HCT116 (cell line): ENCODE measurements at regions not wholly inside any gene's neighbourhood (a gene's known extent, or its start where the extent isn't known, plus 50 kb on each side); places are given as distances from the start of the nearest gene placed in this dataset.

Experiments used
- ATAC-seq: fragments of 200-7000 bp; cut with Tn5 transposase; 2 replicates; pipeline ENCODE4 v1.9.1; 2020; ENCODE audit warnings: mild to moderate bottlenecking, moderate library complexity
- BruUV-seq: library from RNA; stranded (reverse); fragments of 400-500 nt; replicated peaks from 2 replicates; lab custom pipeline; 2021; lab: Mats Ljungman, UMichigan
- CTCF ChIA-PET: fragments of 300-600 bp; sonication (Branson Sonifier 250); formaldehyde crosslinking; loops from one replicate; lab custom pipeline; 2021; ENCODE audit warnings: antibody characterized with exemption; lab: Charles Lee
- POLR2A ChIA-PET: fragments of 300-600, 350-600 bp; sonication (Branson Sonifier 250); formaldehyde crosslinking; loops from one replicate; lab custom pipeline; 2021; ENCODE audit warnings: antibody characterized with exemption; lab: Charles Lee
- RAD21 ChIA-PET, 2 experiments: fragments of 300-600 bp; sonication (Branson Sonifier 250); formaldehyde crosslinking; loops; one replicate each; lab custom pipeline; 2023; ENCODE audit warnings: low total read pairs in 2 of 2; ENCODE audit not compliant: uncharacterized antibody in 2 of 2, unreplicated experiment in 2 of 2, low non-redundant PET in 1 of 2; lab: Charles Lee
- DNase-seq: peaks from one replicate; pipeline ENCODE4 v3.0.0-alpha.2; 2010; ENCODE audit warnings: low read depth, low spot score
- H2AFZ ChIP-seq: fragments of 200-600 bp; shearing (Covaris generic), sonication (generic); 2 replicates; pipeline ENCODE4 v1.6.1; 2017; ENCODE audit warnings: low read depth, mixed run types, mixed read lengths, antibody characterized with exemption, low read length; ENCODE audit not compliant: poor library complexity, severe bottlenecking
- H3K27ac ChIP-seq: 2 replicates; pipeline ENCODE4 v1.5.1; 2012; ENCODE audit warnings: low read depth, low read length
- H3K27me3 ChIP-seq: fragments of 200-600 bp; sonication (generic); 2 replicates; pipeline ENCODE4 v1.6.1; 2016; ENCODE audit warnings: mixed run types, low read length, mixed read lengths; ENCODE audit not compliant: insufficient read depth
- H3K36me3 ChIP-seq, 2 experiments: fragments of 200-500 bp in 1 of 2; fragments of 200-600 bp in 1 of 2; sonication (Bioruptor generic) in 1 of 2; sonication (generic) in 1 of 2; 2 replicates each; pipeline versions ENCODE4 v1.5.1 to v1.6.1; 2014 to 2016; ENCODE audit warnings: low read length in 2 of 2, inconsistent platforms in 1 of 2, mixed read lengths in 1 of 2, mixed run types in 1 of 2; ENCODE audit not compliant: insufficient read depth in 2 of 2, control insufficient read depth in 1 of 2
- H3K4me1 ChIP-seq, 2 experiments: fragments of 200-600 bp in 1 of 2; sonication (generic) in 1 of 2; 2 replicates each; pipeline versions ENCODE4 v1.5.1 to v1.6.1; 2012 to 2017; ENCODE audit warnings: low read length in 2 of 2, inconsistent platforms in 1 of 2, mild to moderate bottlenecking in 1 of 2, mixed read lengths in 1 of 2, mixed run types in 1 of 2, moderate library complexity in 1 of 2; ENCODE audit not compliant: insufficient read depth in 2 of 2, control insufficient read depth in 1 of 2
- H3K4me2 ChIP-seq: fragments of 200-600 bp; sonication (generic); 2 replicates; pipeline ENCODE4 v1.6.1; 2017; ENCODE audit warnings: mixed run types, low read length, mixed read lengths
- H3K4me3 ChIP-seq, 2 experiments: fragments of 200-600 bp in 1 of 2; sonication (generic) in 1 of 2; replicated peaks in 1 of 2; 2 replicates each; pipeline ENCODE4 v1.5.1; 2011 to 2016; ENCODE audit warnings: low read length in 2 of 2, control low read depth in 1 of 2, low read depth in 1 of 2, mild to moderate bottlenecking in 1 of 2, mixed read lengths in 1 of 2, mixed run types in 1 of 2
- H3K79me2 ChIP-seq: fragments of 200-600 bp; sonication (generic); 2 replicates; pipeline ENCODE4 v1.6.1; 2017; ENCODE audit warnings: mild to moderate bottlenecking, mixed run types, low read length, moderate library complexity, mixed read lengths; ENCODE audit not compliant: insufficient read depth
- H3K9ac ChIP-seq: fragments of 200-600 bp; sonication (generic); 2 replicates; pipeline ENCODE4 v1.6.1; 2016; ENCODE audit warnings: low read length, mixed read lengths
- H3K9me2 ChIP-seq: fragments of 200-600 bp; sonication (generic), shearing (Covaris generic); 2 replicates; pipeline ENCODE4 v1.6.1; 2017; ENCODE audit warnings: mixed run types, mild to moderate bottlenecking, moderate library complexity; ENCODE audit not compliant: insufficient read depth
- H3K9me3 ChIP-seq, 2 experiments: fragments of 200-500 bp in 1 of 2; fragments of 200-600 bp in 1 of 2; sonication (Bioruptor generic) in 1 of 2; sonication (generic) in 1 of 2; 2 replicates each; pipeline ENCODE4 v1.6.1; 2014 to 2017; ENCODE audit warnings: low read length in 2 of 2, mixed read lengths in 2 of 2, inconsistent platforms in 1 of 2, low read depth in 1 of 2, mild to moderate bottlenecking in 1 of 2, mixed run types in 1 of 2, moderate library complexity in 1 of 2; ENCODE audit not compliant: control insufficient read depth in 1 of 2, insufficient read depth in 1 of 2
- H4K20me1 ChIP-seq: fragments of 200-600 bp; sonication (generic), shearing (Covaris generic); 2 replicates; pipeline ENCODE4 v1.6.1; 2017; ENCODE audit warnings: mixed run types, mild to moderate bottlenecking, moderate library complexity; ENCODE audit not compliant: insufficient read depth
- ATF3 ChIP-seq: IDR thresholded peaks from 2 replicates; pipeline ENCODE4 v1.6.1; 2012
- CEBPB ChIP-seq: IDR thresholded peaks from 2 replicates; pipeline ENCODE4 v1.6.1; 2012; ENCODE audit warnings: low read depth
- CTCF ChIP-seq, 3 experiments: fragments of 200-600 bp in 1 of 3; sonication (generic) in 1 of 3; IDR thresholded peaks in 2 of 3; conservative IDR thresholded peaks in 1 of 3; 2 replicates each; pipeline ENCODE4 v1.5.1; 2012 to 2017; ENCODE audit warnings: low read depth in 2 of 3, low read length in 2 of 3, antibody characterized with exemption in 1 of 3, borderline replicate concordance in 1 of 3, control low read depth in 1 of 3, mild to moderate bottlenecking in 1 of 3, mixed read lengths in 1 of 3, mixed run types in 1 of 3, moderate library complexity in 1 of 3; ENCODE audit not compliant: insufficient read depth in 1 of 3
- EGR1 ChIP-seq: IDR thresholded peaks from 2 replicates; pipeline ENCODE4 v1.6.1; 2012; ENCODE audit warnings: low read depth
- ELF1 ChIP-seq: IDR thresholded peaks from 2 replicates; pipeline ENCODE4 v1.6.1; 2012; ENCODE audit warnings: low read depth, borderline replicate concordance
- EZH2 ChIP-seq: fragments of 200-600 bp; sonication (generic); IDR thresholded peaks from 2 replicates; pipeline ENCODE4 v1.6.1; 2017; ENCODE audit warnings: antibody characterized with exemption, mixed run types
- FOSL1 ChIP-seq: IDR thresholded peaks from 2 replicates; pipeline ENCODE4 v1.6.1; 2012; ENCODE audit warnings: low read depth
- JUND ChIP-seq: IDR thresholded peaks from 2 replicates; pipeline ENCODE4 v1.6.1; 2012
- MAX ChIP-seq: IDR thresholded peaks from 2 replicates; pipeline ENCODE4 v1.6.1; 2012
- POLR2A ChIP-seq: IDR thresholded peaks from 2 replicates; pipeline ENCODE4 v1.7.0; 2011; ENCODE audit warnings: borderline replicate concordance; ENCODE audit not compliant: insufficient read depth, insufficient read length; ENCODE audit errors: extremely low read depth
- RAD21 ChIP-seq: IDR thresholded peaks from 2 replicates; pipeline ENCODE4 v1.6.1; 2012; ENCODE audit warnings: low read depth, mild to moderate bottlenecking
- SIN3A ChIP-seq: IDR thresholded peaks from 2 replicates; pipeline ENCODE4 v1.6.1; 2012; ENCODE audit warnings: low read depth
- SP1 ChIP-seq: IDR thresholded peaks from 2 replicates; pipeline ENCODE4 v1.6.1; 2012; ENCODE audit warnings: low read depth
- SRF ChIP-seq: IDR thresholded peaks from 2 replicates; pipeline ENCODE4 v1.6.1; 2012; ENCODE audit warnings: low read depth
- TCF7L2 ChIP-seq: IDR thresholded peaks from 2 replicates; pipeline ENCODE4 v1.7.0; 2011; ENCODE audit warnings: borderline replicate concordance, inconsistent platforms; ENCODE audit not compliant: insufficient read depth, insufficient read length; ENCODE audit errors: extremely low read depth
- YY1 ChIP-seq: IDR thresholded peaks from 2 replicates; pipeline ENCODE4 v1.6.1; 2011; ENCODE audit warnings: low read length, low read depth, moderate library complexity, mild to moderate bottlenecking; ENCODE audit not compliant: insufficient replicate concordance; ENCODE audit errors: extremely low read depth
- ZBTB33 ChIP-seq: IDR thresholded peaks from 2 replicates; pipeline ENCODE4 v1.6.1; 2011; ENCODE audit warnings: mild to moderate bottlenecking, low read length, moderate library complexity; ENCODE audit not compliant: insufficient replicate concordance; ENCODE audit errors: extremely low read depth
- ZFX ChIP-seq: fragments of 450-650 bp; IDR thresholded peaks from 2 replicates; pipeline ENCODE4 v1.6.1; 2017
- ZNF274 ChIP-seq: fragments of 200-500 bp; sonication (Bioruptor generic); IDR thresholded peaks from 2 replicates; pipeline ENCODE4 v1.6.1; 2014; ENCODE audit warnings: mild to moderate bottlenecking, low read depth, low read length, inconsistent platforms
- intact Hi-C: fragments of 100-400 bp; cut with micrococcal nuclease; formaldehyde crosslinking; loops from 2 replicates; pipeline ENCODE4 v1.10.0; 2022

GRCh38 chr5:126334760-126335159, 88.4 kb upstream of the GRAMD2B start:
- H3K36me3 ChIP-seq = no peaks in the 10 kb centered on the region
- DNase-seq (no peak), ATAC-seq (no peak)
- H3K9ac ChIP-seq = no peak overlapping the region
- ChIA-PET RAD21 (no interaction called here), POLR2A (no interaction called here), CTCF (no interaction called here)
- no peak overlapping the region for H3K27ac ChIP-seq
- TF ChIP-seq JUND = no peak
- no peak for TF ChIP-seq EGR1
- TF ChIP-seq CEBPB = no peak
- TF ChIP-seq SRF = no peak
- no peak for TF ChIP-seq ZFX
- TF ChIP-seq SIN3A = no peak
- no peak for TF ChIP-seq ATF3
- TF ChIP-seq MAX = no peak
- TF ChIP-seq RAD21 = no peak
- no peak for TF ChIP-seq FOSL1
- no peak for TF ChIP-seq YY1
- TF ChIP-seq ELF1 = no peak
- TF ChIP-seq POLR2A = no peak
- TF ChIP-seq TCF7L2 = no peak
- no peak for TF ChIP-seq ZBTB33
- TF ChIP-seq ZNF274 = no peak
- no peak for TF ChIP-seq SP1
- TF ChIP-seq EZH2 = no peak
- TF ChIP-seq CTCF (IDR thresholded peaks at IDR 0.05 in 2 of 3, conservative IDR thresholded peaks at IDR 0.05 in 1 of 3; ENCODE audit: borderline replicate concordance in 1 of 3, insufficient read depth in 1 of 3, low read depth in 2 of 3, low read length in 2 of 3) = no peak
- H3K9me2 ChIP-seq = no peaks in the 10 kb centered on the region
- no peaks in the 10 kb centered on the region for H3K79me2 ChIP-seq
- no peak overlapping the region for H2AFZ ChIP-seq
- no peaks in the 10 kb centered on the region for H4K20me1 ChIP-seq
- H3K27me3 ChIP-seq = no peaks in the 10 kb centered on the region
- H3K4me1 ChIP-seq = no peaks in the 10 kb centered on the region
- no peak overlapping the region for H3K4me3 ChIP-seq
- BruUV-seq = no TSS peak
- no peak overlapping the region for H3K4me2 ChIP-seq
- intact Hi-C loops = no loop called here
- no peaks in the 10 kb centered on the region for H3K9me3 ChIP-seq
